AG10803 (cell line): ENCODE measurements at regions not wholly inside any gene's neighbourhood (a gene's known extent, or its start where the extent isn't known, plus 50 kb on each side); places are given as distances from the start of the nearest gene placed in this dataset.

Source experiments
- DNase-seq: peaks from one replicate; pipeline ENCODE4 v3.0.0; 2010; ENCODE audit warnings: low read depth
- H3K4me3 ChIP-seq: 2 replicates; pipeline ENCODE4 v1.5.1; 2011; ENCODE audit warnings: mild to moderate bottlenecking, low read length, control low read depth
- TF ChIP-seq, protein P1 (sequence below): conservative IDR thresholded peaks from 2 replicates; pipeline ENCODE4 v1.5.1; 2011; ENCODE audit warnings: mild to moderate bottlenecking, low read length, control low read depth, inconsistent platforms

DNA sequence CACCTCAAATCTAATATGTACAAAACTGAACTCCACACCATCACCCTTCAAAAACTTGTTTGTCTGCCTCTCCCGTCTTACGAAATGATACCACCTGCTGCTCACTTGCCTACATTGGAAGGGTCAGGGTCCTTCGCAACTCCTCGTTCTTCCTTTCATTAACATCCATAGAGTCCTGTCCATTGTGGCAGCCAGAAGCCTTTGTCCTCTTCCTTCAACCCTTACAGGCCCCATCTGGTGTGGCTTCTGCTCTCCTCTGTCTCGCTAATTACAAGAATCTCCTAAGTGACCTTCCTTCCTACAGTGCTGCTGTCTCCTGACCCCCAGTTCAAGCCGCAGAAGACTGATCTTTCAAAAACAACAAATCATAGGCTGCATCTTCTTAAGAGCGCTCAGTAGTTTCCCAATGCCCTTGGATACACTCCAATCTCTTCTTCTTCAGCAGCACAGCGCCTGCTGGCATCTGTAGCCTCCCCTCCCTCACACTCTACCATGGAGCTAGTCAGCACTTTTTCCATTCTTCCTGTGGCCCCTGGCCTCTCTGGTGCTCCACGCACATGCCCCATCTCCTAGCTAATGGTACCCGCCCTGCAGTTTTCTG lies 382.7 kb downstream of the LIG4 start:
- TF ChIP-seq, protein P1, sequence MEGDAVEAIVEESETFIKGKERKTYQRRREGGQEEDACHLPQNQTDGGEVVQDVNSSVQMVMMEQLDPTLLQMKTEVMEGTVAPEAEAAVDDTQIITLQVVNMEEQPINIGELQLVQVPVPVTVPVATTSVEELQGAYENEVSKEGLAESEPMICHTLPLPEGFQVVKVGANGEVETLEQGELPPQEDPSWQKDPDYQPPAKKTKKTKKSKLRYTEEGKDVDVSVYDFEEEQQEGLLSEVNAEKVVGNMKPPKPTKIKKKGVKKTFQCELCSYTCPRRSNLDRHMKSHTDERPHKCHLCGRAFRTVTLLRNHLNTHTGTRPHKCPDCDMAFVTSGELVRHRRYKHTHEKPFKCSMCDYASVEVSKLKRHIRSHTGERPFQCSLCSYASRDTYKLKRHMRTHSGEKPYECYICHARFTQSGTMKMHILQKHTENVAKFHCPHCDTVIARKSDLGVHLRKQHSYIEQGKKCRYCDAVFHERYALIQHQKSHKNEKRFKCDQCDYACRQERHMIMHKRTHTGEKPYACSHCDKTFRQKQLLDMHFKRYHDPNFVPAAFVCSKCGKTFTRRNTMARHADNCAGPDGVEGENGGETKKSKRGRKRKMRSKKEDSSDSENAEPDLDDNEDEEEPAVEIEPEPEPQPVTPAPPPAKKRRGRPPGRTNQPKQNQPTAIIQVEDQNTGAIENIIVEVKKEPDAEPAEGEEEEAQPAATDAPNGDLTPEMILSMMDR = no peak
- DNase-seq = no peak
- H3K4me3 ChIP-seq = no peak overlapping the region

DNA sequence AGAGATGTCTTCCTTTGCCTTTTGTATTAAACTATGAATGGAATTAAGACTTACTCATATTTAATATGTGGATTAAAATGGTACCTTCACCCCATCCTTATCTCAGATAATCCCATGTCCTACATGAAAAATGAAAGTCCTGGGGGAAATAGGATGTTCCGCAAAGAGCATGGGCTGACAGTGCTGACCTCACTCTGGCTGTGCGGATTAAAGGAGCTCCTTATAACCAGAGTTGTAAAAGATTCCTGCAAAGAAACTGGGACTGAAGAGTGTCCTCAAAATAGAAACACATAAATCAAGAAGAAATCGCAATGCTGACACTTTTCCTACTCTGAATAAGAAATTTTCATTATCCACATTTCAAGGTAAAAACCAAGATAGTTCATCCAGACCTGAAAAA lies 384.5 kb downstream of the LIG4 start:
- DNase-seq = no peak
- H3K4me3 ChIP-seq = no peak overlapping the region
- TF ChIP-seq, protein P1 = no peak

DNA sequence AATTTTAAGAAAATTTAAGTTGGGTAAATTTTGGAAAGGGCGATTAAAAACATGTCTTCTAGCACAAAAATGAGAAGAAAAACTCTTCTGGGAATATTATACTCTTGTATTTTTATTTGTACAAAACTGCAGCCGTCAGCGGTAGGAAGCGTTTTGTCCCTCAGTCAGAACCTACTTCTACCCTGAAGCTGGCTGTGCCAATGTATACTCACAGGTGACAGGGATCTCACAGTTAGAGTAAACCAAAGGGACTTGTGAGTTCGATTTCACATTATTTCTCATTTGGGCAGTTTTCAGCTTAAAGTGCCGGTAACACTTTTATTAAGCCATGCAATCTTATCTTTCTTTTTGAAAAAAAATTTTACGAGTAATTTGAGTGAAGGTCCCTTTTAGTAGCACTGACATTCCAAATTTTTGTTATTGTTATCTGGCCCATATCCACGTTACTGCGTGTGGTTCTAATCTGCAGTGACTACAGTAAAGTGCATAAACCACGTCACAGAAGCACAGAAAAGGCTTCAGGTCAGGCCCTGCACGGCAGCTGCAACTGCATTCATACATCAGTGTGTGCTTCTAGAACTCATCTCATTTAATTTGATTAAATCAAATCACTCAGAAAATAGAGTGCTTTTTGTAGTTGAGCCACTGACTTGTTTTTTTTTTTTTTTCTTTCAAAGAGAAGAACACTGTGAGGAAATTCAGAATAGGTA lies 387.3 kb downstream of the LIG4 start:
- DNase-seq = no peak
- no peak overlapping the region for H3K4me3 ChIP-seq
- TF ChIP-seq, protein P1 = no peak

DNA sequence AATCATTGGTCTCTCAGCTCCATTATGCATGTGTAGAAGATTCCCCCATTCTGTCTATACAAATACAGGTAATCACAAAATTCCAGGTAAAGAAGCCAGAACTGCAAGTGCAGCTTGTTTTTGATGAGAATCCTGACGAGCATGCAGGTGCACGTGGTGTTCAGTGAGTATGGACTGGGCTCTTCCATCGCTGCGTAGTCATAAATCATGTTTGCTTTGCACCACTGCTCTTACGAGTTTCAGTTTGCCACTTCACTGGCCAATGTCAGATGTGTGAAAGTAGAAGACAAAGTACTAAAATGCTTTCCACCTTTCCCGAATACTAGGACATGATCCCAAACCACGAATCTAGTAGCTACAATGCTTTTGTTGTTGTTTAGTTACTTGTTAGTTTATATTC lies 390.7 kb downstream of the LIG4 start:
- TF ChIP-seq, protein P1 = no peak
- DNase-seq = no peak
- H3K4me3 ChIP-seq = no peak overlapping the region

DNA sequence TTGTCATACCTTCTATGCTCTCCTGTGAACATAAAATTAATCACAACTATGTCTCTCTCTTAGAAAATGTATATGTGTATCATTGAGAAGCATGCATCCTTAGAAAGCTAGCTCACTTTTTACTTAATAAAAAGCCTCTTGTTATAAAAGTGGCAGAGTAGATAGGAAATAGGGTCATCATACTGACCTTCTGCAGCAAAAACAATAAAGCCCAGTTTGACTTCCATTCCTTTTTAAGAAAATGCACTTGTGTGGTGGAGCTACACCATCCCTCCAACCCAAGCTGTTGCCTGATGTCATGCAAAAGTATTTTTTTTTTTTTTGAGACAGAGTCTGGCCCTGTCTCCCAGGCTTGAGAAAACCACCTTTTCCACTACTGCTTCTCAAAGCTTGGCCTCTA lies 393.3 kb downstream of the LIG4 start:
- H3K4me3 ChIP-seq = no peak overlapping the region
- DNase-seq = no peak
- TF ChIP-seq, protein P1 = no peak

DNA sequence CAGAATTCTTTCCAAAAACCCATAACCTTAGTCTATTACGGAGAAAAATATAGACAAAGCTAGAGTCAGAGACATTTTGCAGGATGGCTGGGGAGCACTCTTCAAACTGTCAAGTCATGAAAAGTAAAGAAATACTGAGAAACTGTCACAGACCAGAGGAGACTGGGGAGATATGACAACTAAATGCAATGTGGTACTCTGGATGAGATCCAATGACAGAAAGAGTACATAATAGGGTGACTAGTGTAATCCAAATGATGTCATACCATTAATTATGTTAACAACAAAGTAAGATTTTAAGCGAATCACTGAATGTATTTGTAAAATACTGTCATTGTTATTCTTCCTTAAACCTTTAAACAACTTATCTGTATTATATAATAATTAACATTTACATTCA lies 393.8 kb downstream of the LIG4 start:
- no peak for DNase-seq
- no peak overlapping the region for H3K4me3 ChIP-seq
- TF ChIP-seq, protein P1 = no peak

DNA sequence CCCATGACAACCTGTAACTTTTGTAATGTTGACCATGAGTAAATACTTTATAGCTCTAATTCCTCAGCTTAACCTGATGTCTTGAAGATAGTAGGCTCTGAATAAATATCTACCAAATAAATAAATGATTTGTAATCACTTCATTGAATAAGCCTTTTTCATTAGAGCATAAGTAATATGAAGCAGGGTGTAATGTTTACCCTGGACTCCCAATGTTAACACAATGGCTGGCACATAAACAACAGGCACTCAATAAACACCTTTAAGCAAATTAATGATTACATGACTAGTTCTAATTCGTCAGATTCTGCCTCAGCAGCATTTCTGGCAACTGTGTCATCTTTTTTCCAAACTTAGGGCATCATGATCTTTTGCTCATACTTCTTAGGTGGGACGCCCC lies 396.3 kb downstream of the LIG4 start:
- no peak overlapping the region for H3K4me3 ChIP-seq
- TF ChIP-seq, protein P1 = no peak
- no peak for DNase-seq
